H1 (cell line): ENCODE measurements at regions not wholly inside any gene's neighbourhood (a gene's known extent, or its start where the extent isn't known, plus 50 kb on each side); places are given as distances from the start of the nearest gene placed in this dataset.

Source experiments
- RAD21 ChIP-seq, 2 experiments: IDR thresholded peaks in 1 of 2; conservative IDR thresholded peaks in 1 of 2; 2 replicates each; pipeline ENCODE4 v1.6.1; 2011; ENCODE audit warnings: low read depth in 2 of 2, low read length in 2 of 2, improper control_type of control experiment in 1 of 2, inconsistent platforms in 1 of 2, mild to moderate bottlenecking in 1 of 2, moderate library complexity in 1 of 2

DNA sequence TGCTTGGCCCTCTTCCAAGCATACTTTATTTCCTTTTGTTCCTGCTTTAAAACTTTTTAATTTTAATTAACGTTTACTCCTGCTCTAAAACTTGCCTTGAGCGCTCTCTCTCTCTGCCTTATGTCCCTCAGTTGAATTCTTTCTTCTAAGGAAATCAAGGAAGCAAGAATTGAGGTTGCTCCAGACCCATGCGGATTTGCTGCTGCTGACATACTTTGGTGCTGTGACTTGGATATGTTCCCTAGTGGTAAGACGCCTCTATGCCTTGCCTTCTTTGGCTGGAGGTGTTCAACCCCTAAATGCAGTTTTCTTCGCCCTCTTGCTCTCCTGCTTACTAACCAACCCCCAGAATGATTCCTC, 148.1 kb downstream of the ADSS2 start (continued):
- no peak for TF ChIP-seq RAD21 (IDR thresholded peaks at IDR 0.05 in 1 of 2, conservative IDR thresholded peaks at IDR 0.05 in 1 of 2; ENCODE audit: low read depth in 2 of 2, low read length in 2 of 2)
- TF ChIP-seq, all 59 proteins: peak for 0
